ENCODE measurements at regions not wholly inside any gene's neighbourhood (a gene's known extent, or its start where the extent isn't known, plus 50 kb on each side); places are given as distances from the start of the nearest gene placed in this dataset.

GRCh38 chr2:30339071-30339470, 107.7 kb downstream of the LBH start:
- no peak for DNase-seq (ENCODE audit: low spot score)

DNA sequence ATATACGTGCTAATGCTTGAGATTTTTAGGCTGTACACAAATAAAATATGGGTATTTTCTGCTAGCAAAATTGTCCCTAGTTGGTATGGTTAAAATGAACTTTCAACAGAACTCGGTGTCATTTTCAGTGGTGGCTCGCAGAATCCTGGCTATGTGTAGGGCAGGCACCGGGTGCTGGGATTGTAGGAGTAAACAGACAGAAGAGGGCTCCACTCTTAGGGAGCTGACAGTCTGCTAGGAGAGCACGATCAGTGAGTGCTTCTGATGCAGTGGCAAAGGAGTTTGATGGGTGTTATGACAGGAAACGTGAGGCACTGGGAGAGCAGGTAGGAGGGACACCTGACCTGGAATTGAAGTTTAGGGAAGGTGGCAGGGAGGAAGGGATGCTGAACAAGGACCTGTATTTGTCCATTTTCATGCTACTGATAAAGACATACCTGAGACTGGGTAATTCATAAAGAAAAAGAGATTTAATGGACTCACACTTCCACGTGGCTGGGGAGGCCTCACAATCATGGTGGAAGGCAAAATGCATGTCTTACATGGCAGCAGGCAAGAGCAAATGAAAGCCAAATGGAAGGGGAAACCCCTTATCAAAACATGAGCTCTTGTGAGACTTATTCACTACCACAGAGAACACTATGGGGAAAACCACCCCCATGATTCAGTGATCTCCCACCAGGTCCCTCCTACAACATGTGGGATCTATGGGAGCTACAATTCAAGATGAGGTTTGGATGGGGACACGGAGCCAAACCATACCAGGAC, 105.4 kb upstream of the LCLAT1 start:
- DNase-seq (ENCODE audit: low spot score), result no peak

- DNase-seq (ENCODE audit: low spot score), result peak; percentile 56
Measured at GRCh38 chr2:30346471-30347169, 100.4 kb upstream of the LCLAT1 start.

GRCh38 chr2:30348825-30349224, 98.2 kb upstream of the LCLAT1 start:
- no peak for DNase-seq (ENCODE audit: low spot score)

- peak; percentile 83 for DNase-seq (ENCODE audit: low spot score)
Measured at GRCh38 chr2:30349691-30350090, 97.4 kb upstream of the LCLAT1 start.

DNA sequence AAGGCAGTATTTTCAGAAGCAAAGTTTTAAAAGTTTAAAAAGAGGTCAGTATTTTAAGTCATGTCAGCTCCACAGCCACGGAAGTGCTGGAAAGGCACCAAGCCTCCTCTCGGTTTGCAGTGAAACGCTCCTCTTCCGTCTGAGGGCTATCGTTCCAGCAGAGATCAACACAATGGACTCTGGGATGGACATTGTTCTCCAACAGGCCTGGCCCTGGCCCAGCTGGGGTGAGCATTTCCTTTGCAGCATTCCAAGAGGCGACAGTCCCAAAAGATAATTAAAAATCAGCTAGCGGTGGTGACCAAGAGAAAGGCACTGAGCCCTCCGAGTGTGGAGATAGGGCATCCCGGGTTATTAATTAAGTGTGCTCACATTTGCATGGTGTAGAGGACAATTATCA, 95.9 kb upstream of the LCLAT1 start:
- no peak for DNase-seq (ENCODE audit: low spot score)

GRCh38 chr2:30351949-30352348, 95.1 kb upstream of the LCLAT1 start:
- DNase-seq (ENCODE audit: low spot score), result no peak

- no peak for DNase-seq (ENCODE audit: low spot score)
Measured at GRCh38 chr2:30354150-30354549, 92.9 kb upstream of the LCLAT1 start.

GRCh38 chr2:30354621-30355020, 92.4 kb upstream of the LCLAT1 start:
- no peak for DNase-seq (ENCODE audit: low spot score)

DNA sequence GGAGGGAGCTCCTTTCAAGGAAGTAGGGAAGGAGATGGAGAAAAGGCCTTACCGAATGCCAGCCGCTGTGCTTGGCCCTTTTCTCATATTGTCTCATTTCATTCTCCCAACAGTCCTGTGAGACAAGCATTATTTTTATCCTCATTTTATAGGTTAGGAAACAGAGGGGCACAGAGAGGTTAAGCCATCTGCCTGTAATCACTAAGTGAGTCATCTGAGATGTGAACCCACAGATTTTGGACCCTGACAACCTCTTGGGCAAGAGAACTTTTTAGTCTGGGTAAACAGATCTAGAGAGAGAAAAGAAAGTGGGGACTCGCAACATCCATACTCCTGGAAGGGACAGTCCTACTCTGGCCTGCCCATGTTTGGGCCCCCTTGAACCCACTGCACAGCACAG, 91.7 kb upstream of the LCLAT1 start:
- no peak for DNase-seq (ENCODE audit: low spot score)

GRCh38 chr2:30356071-30356470, 91.0 kb upstream of the LCLAT1 start:
- DNase-seq (ENCODE audit: low spot score), result no peak

DNA sequence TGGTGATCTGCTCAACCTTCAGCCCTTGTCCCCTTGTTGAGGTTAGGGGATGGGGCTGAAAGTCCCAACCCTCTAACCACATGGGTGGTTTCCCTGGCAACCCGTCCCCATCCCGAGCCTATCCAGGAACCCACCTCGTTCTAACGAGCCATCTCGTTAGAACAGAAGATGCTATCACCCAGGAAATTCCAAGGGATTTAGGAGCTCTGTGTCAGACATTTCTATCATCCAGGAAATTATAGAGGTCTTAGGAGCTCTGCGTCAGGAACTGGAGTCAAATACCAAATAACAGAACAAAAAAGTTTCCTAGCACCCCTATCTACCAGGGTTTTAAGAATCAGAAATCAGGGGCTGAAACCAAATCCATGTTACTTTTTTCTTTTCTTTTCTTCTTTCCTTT, 90.3 kb upstream of the LCLAT1 start:
- no peak for DNase-seq (ENCODE audit: low spot score)

DNA sequence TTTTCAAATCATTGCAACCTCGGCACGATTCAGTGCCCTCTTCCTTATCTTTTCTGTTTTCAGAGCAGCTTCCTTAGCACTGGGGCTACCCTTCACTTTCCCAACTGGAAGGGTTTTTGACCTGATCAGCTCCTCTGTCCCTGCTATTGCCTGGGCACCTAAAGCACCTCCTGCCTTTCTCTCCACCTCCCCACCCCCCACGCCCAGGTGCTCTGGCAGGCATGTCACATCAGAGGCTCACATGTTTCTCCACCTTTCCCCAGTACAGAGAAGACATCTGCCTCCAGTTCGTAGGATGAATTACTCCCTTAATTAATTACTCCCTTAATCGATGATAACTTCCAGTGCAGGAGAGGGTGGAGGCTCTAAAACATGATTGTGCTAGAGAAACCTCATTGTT, 88.7 kb upstream of the LCLAT1 start:
- no peak for DNase-seq (ENCODE audit: low spot score)

- DNase-seq (ENCODE audit: low spot score), result no peak
Measured at GRCh38 chr2:30358842-30359241, 88.2 kb upstream of the LCLAT1 start.

GRCh38 chr2:30359644-30360167, 87.3 kb upstream of the LCLAT1 start:
- peak; percentile 61 for DNase-seq (ENCODE audit: low spot score)

GRCh38 chr2:30361751-30362394, 85.2 kb upstream of the LCLAT1 start:
- no peak for DNase-seq (ENCODE audit: low spot score)

DNA sequence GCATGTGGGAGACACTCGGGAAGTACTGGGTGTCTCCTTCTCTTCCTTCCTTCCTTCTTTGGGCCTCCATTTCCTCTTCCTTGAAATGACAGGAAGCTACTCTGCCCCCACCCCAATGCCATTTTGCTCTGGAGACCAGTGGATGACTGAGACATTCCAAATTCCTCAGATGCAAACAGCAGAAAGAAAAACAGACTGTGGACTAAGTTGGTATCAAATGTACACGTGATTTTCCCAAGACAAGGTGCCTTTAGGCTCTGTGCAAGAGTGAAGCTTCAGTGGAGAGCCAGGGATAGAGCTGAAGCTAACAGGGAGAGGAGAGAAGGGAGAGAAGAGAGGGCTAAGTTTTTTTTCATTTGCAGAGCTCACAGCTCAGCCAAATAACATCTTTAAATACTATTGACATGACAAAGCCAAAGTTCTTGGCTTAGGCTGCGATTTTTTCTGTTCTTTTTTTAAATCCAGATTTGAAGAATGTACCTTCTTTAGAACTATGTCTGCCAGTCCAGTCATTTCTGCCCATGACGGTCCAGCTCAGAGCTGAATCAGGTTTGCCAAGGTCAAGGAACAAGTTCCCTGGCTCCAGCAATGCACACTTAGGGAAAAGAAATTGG, 84.5 kb upstream of the LCLAT1 start:
- peak; percentile 60 for DNase-seq (ENCODE audit: low spot score)

DNA sequence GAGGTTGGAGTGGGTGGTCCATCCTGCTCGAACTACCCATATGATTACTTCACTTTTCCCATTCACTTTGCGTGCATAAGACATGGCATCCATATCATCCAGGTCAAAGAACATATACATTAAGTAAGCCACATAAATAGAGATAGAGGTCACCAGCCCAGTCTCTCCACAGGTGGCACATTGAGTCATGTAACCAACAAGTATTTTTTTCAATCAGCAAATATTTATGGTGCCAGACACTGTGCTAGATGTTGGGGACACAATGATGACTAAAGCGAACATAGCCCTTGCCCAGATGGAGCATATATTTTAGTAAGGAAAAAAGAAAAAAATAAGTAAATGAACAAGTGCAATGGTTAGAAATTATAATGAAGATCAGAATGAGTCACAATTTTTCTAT, 83.6 kb upstream of the LCLAT1 start:
- no peak for DNase-seq (ENCODE audit: low spot score)

DNA sequence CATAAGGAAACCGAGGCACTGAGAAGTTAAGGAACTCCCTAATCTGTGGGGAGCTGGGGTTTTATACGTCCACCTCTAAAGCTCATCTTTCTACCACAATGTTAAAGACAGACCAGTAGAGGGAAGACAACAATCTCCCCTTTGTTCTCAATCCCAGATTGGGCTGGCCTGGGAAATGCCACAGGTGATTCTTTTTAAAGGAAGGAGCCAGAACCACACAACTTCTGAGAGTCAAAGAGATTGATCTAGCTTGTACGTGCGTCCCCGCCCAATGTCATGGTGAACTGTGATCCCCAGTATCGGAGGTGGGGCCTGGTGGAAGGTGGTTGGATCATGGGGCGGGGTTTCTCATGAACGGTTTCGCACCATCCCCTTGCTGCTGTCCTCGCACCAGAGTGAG, 81.8 kb upstream of the LCLAT1 start:
- DNase-seq (ENCODE audit: low spot score), result no peak

- DNase-seq (ENCODE audit: low spot score), result peak; percentile 54
Measured at GRCh38 chr2:30366199-30366691, 80.8 kb upstream of the LCLAT1 start.

- no peak for DNase-seq (ENCODE audit: low spot score)
Measured at GRCh38 chr2:30367232-30368070, 79.6 kb upstream of the LCLAT1 start.
